CD4-positive, alpha-beta T cell treated with Interleukin-15 for 4 hours (primary cell): ENCODE measurements at regions not wholly inside any gene's neighbourhood (a gene's known extent, or its start where the extent isn't known, plus 50 kb on each side); places are given as distances from the start of the nearest gene placed in this dataset.
"Not testable (repeated sequence)": the region's sequence is repeated elsewhere in the genome, so short reads cannot be mapped to it uniquely, and the experiment has no call there.

Experiments
- DNase-seq: peaks from one replicate; pipeline ENCODE4 v3.0.0-alpha.2; 2020; ENCODE audit warnings: low spot score

GRCh38 chr18:68429111-68429510 is 285.8 kb downstream of the TMX3 start:
- DNase-seq: no peak

- no peak for DNase-seq
Measured at GRCh38 chr18:68428661-68429060, 286.2 kb downstream of the TMX3 start.

DNA sequence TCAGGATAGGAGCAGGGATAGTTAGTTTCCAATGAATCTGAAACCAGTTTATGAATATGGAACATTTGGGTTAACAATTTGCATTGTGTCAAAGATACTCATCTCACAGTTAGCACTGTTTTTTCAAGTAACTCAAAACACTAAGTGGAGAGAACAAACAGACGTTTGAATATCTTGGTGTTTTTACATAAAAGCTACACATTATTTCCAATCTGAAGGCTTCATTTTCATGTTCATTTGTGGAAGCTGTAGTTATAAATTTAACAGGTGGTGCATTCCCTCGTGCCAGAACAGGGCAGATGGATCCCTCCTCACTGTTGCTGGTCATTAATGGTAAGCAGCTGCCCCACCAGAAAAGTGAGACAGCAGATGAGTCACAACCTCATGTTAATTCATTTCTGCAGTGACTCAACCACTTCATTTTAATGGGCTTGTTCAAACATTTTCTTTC is 286.9 kb downstream of the TMX3 start:
- no peak for DNase-seq

DNA sequence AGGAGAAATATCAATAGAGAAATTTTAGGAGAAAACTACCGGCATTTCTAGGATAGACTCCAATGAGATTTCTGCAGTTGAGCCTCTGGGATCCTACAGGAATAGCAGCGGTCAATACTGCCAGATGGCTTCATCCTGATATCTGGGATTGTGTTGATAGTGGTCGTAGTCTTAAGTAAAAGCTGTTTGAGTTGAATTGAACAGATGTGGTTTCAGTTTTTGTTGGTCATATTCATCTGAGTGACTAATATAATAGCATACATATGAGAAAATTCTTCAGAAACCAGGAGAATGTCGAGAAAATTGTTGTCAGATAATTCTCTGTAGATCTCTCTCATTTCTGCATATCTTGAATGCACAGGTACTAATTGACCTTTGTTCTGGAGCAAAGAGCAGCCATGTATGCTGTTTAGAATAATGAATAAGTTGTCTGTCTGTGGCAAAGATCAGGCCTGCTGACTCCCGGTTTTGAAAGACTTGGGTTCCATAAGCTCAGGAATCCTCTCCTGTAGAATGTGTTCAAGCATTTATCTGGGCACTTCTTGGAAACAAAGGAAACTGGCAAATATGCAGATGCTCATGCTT is 288.1 kb downstream of the TMX3 start:
- no peak for DNase-seq

GRCh38 chr18:68418881-68419280 is 296.0 kb downstream of the TMX3 start:
- no peak for DNase-seq

GRCh38 chr18:68418226-68418868 is 296.6 kb downstream of the TMX3 start:
- DNase-seq: no peak

DNA sequence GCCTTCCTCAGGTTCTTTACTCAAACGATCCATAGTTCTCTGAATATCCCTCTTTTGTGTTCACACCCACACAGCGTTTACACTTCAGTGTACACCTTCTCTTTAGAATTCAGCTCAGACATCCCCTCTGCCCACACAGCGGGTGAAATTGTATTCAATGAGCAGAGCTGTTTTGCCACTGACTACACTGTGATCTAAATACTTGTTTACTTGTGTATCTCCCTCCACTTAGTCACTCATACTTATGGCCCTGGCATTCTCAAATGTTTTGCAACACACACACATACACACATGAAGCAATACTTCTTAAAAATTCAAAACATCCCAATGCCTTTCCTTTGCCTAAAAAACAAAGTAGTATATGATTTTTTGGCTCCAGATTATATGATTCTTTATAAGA is 297.1 kb downstream of the TMX3 start:
- DNase-seq: no peak

DNA sequence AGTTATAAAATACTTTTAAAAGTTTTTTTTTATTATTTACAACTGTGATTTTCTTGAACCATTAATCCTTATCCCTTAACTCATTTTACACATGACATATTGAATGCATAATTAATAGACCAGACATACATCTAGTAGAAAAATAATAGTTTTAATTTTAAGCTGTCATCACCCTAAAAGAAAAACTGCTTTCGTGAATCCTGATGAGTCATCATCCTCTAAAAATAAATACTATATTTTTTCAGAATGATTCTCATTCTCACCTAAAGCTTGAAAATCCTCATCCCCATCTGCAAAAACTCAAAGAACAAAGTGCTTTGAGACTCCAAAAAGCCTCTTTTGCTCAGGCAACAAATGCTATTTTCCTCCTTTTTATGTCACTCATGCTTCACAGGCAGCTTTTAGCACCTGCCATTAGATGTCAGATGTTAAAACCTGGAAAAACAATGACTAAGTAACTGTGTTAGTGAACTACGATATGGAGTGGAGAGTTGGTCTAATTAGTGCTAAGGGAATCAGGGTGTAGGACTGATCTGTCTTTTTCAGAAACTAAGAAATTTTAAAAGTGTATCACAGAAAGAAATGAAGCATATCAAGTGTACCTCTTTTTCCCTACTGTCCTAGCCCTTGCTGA is 297.6 kb downstream of the TMX3 start:
- DNase-seq: no peak

DNA sequence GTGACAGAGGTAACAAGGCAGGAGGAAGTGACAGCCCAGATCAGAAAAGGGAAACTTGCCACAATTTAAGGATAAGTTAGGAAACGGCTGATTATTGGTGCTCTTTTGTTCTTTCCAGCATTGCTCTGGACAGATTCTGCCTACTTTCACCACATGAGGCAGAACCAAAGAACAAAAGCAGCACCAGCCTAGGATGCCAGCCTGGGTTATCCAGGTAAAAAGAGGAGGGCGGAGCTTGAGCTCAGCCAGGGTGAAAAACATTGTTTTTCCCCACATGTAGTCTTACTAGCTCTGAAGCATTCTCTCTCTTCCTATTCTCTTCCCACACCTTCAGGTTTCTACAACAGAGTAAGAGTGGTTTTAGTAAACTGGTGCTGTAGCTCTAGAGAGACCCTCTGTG is 300.5 kb downstream of the TMX3 start:
- DNase-seq: no peak

- no peak for DNase-seq
Measured at GRCh38 chr18:68409576-68409975, 305.3 kb downstream of the TMX3 start.

DNA sequence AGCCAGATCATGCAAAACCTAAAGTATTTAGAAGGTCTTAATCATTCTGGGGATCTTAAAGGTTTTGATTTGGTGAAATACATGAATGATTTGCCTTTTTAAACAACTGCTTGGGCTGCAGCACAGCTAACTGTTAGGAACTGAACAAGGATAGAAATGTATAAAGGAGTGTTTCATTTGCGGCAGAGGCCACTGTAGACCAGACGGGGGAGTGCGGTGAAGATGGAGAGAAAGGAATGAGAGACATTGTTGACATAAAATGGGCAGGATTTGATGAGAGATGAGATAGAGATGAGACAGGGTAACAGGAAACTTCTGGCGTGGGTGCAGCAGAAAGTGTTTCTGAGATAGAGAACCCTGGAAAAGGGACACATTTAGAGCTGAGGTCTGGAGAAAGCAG is 308.1 kb downstream of the TMX3 start:
- DNase-seq: no peak

- no peak for DNase-seq
Measured at GRCh38 chr18:68402784-68403183, 312.1 kb downstream of the TMX3 start.

DNA sequence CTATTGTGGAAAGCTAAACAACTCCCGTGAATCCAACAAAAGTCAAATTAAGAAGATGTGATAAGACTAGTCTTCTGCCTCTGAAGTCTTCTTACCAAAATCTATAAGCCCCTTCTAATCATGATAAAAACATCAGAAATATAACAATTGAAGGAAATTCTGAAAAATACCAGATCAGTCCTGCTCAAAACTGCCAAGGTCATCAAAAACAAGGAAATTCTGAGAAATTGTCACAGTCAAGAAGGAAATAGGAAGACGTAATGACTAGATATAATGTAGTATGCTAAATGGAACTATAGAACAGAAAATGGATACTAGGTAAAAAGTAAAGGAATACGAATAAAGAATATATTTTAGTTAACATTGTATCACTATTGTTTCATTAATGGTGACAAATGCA is 314.0 kb downstream of the TMX3 start:
- DNase-seq: no peak

- no peak for DNase-seq
Measured at GRCh38 chr18:68399721-68400120, 315.2 kb downstream of the TMX3 start.

DNA sequence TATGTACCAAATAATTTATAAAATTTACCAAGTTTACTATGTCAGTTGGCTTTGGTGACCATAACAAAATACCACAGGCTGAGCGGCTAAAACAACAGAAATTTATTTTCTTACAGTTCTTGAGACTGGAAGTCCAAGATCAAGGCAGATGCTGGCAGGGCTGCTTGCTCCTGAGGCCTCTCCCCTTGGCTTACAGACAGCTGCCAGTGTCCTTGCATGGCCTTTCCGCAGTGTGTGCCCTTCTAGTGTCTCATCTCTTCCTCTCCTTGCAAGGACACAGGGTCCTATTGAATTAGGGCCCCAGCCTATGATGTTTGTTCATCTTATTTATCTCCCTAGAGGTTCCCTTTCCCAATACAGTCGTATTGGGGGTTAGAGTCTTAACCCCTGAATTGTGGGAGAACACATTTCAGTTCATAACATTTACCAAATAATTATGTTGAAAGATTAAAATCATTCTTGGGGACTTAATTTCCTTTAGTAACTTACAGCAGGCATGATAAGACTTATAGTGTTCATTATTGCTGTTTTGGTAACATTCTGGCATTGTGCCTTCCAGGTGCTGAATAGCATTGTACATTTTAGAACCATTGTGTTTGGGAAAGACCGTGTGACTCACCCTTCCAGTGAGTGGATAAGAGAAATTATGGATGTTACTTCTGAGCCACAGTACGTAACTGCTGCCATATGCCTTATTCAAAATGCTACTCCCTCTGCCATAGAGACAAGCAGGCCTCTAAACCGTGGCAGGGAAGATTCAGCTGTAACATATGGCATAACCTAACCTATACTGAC is 317.5 kb downstream of the TMX3 start:
- no peak for DNase-seq

DNA sequence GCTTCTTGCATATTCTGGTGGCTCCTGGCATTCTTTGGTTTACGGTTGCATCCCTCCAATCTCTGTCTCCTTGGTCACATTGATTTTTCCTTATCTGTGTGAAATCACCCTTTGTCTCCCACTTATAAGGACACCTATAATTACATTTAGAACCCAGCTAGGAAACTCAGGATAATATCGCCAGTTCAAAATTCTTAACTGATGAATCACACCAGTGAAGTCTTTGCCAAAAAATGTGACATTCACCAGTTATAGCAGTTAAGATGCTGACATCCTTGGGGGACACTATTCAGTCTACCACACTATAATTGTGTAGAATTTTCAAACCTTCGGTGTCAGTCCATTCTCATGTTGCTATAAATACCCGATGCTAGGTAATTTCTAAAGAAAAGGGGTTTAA is 320.2 kb downstream of the TMX3 start:
- DNase-seq: no peak

DNA sequence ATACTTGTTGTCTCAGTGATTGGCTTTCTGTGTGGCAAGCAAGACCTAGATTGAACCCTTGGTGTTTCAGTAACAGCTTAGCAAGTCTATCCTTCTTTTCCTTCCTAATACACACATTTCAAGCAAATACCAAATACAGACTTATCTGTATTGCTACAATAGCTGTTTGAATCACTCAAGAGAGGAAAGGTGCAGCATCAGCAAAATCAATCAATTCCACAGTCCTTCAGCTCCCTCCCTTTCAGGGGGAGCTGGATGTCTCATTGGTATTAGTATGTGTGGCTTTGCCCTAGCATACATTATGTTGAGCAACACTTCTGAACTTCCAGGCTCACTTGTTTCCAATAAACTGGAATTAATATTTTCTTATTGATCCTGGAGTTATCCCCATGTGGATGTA is 323.1 kb downstream of the TMX3 start:
- DNase-seq: no peak

- no peak for DNase-seq
Measured at GRCh38 chr18:68387246-68387645, 327.7 kb downstream of the TMX3 start.

DNA sequence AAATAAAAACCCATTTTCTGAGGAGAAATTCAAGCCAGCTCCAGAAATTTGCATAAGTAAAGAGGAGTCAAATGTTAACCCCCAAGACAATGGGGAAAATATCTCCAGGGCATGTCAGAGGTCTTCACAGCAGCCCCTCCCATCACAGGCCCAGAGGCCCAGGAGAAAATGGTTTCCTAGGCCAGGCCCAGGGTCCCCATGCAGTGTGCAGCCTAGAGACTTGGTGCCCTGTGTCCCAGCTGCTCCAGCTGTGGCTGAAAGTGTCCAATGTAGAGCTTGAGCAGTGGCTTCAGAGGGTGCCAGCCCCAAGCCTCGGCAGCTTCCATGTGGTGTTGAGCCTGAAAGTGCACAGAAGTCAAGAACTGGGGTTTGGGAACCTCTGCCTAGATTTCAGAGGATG is 330.9 kb downstream of the TMX3 start:
- DNase-seq: not testable (repeated sequence)

GRCh38 chr18:68376926-68377325 is 338.0 kb downstream of the TMX3 start:
- DNase-seq: no peak

GRCh38 chr18:68362907-68363306 is 352.0 kb downstream of the TMX3 start:
- DNase-seq: no peak

DNA sequence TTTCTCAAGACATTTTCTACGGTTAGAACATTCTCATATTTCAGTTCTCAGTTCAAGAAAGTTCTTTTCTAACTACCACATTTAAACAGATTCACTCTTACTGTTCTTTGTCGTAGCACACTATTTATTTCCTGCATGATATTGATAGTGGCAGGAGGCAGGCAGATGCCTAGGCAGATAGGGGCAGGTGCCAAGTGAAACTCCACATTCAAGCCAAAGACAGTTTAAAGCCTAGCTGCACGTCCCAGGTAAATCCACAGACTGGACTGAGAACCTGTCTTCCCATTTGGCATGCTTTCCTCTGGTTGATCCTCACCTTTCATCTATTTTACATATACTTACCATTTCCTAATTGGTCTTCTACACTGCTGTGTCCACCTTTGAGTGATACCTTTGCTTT is 359.3 kb downstream of the TMX3 start:
- DNase-seq: no peak

GRCh38 chr18:68354176-68354575 is 360.7 kb downstream of the TMX3 start:
- DNase-seq: no peak
